Gastrocnemius medialis (tissue), 4 donors: ENCODE measurements at regions not wholly inside any gene's neighbourhood (a gene's known extent, or its start where the extent isn't known, plus 50 kb on each side); places are given as distances from the start of the nearest gene placed in this dataset.

Experiments used
- ATAC-seq, 2 donors: fragments of 150-250 bp; one replicate each; pipeline ENCODE4 v1.9.1; 2016
- DNase-seq, 2 donors: peaks; one replicate each; pipeline ENCODE4 v3.0.0-alpha.2; 2019
- H3K27ac ChIP-seq, 4 donors: fragments of 200-600 bp; sonication (generic); 1 replicate in 1 of 4; 2 replicates in 3 of 4; pipeline ENCODE4 v1.5.1; 2016 to 2018; ENCODE audit warnings: mild to moderate bottlenecking in 2 of 4, moderate library complexity in 1 of 4
- H3K27me3 ChIP-seq, 3 donors: fragments of 200-600 bp; sonication (generic) in 2 of 3; 1 replicate in 1 of 3; 2 replicates in 2 of 3; pipeline versions ENCODE4 v1.5.1 to v1.6.0; 2016 to 2019; ENCODE audit warnings: mild to moderate bottlenecking in 1 of 3, moderate library complexity in 1 of 3
- H3K36me3 ChIP-seq, 2 donors: fragments of 200-600 bp; sonication (generic) in 1 of 2; one replicate each; pipeline ENCODE4 v1.5.1; 2017 to 2018
- H3K4me1 ChIP-seq, 2 donors: fragments of 200-600 bp; sonication (generic) in 1 of 2; one replicate each; pipeline ENCODE4 v1.5.1; 2016 to 2017; ENCODE audit warnings: mild to moderate bottlenecking in 2 of 2
- H3K4me3 ChIP-seq, 4 donors: fragments of 200-600 bp; sonication (generic) in 3 of 4; 1 replicate in 1 of 4; 2 replicates in 3 of 4; pipeline ENCODE4 v1.5.1; 2016 to 2019; ENCODE audit warnings: mild to moderate bottlenecking in 2 of 4
- H3K9me3 ChIP-seq, 3 donors: fragments of 200-600 bp; sonication (generic) in 2 of 3; 1 replicate in 1 of 3; 2 replicates in 2 of 3; pipeline ENCODE4 v1.5.1; 2016 to 2019
- CTCF ChIP-seq, 5 experiments: fragments of 450-650 bp in 3 of 5; fragments of 200-600 bp in 2 of 5; sonication (generic) in 2 of 5; IDR thresholded peaks in 4 of 5; conservative IDR thresholded peaks in 1 of 5; 1 replicate in 4 of 5; 2 replicates in 1 of 5; pipeline ENCODE4 v1.5.1; 2016 to 2019; ENCODE audit warnings: antibody characterized with exemption in 5 of 5, mild to moderate bottlenecking in 3 of 5, moderate library complexity in 3 of 5
- POLR2A ChIP-seq, 2 donors: fragments of 450-650 bp; IDR thresholded peaks; one replicate each; pipeline ENCODE4 v1.6.1; 2017; ENCODE audit warnings: antibody characterized with exemption in 2 of 2, mild to moderate bottlenecking in 2 of 2, moderate library complexity in 2 of 2
- in situ Hi-C, 4 donors: fragments of 200-750 bp; cut with MboI; loops; one replicate each; pipeline versions ENCODE4 v1.15.0 to v1.8.0; 2017; ENCODE audit warnings: low sequenced_read_pairs in 4 of 4
- intact Hi-C: fragments of 100-400 bp; cut with DNase I; formaldehyde crosslinking; loops from one replicate; pipeline ENCODE4 v1.15.1; 2023; ENCODE audit warnings: low total_unique reads

- H3K4me3 ChIP-seq = no peak overlapping the region
- no peaks in the 10 kb centered on the region for H3K9me3 ChIP-seq
- no peaks in the 10 kb centered on the region for H3K4me1 ChIP-seq
- in situ Hi-C loops (loop anchor here in 1 of 4 donors (25.0 kb wide), 1 partner anchor 438 kb away; no protein-coding TSS in a partner anchor), intact Hi-C loops (no loop called here)
- no peaks in the 10 kb centered on the region for H3K36me3 ChIP-seq
- H3K27ac ChIP-seq = no peak overlapping the region
- H3K27me3 ChIP-seq = no peaks in the 10 kb centered on the region
- TF ChIP-seq CTCF (IDR thresholded peaks at IDR 0.05 in 4 of 5, conservative IDR thresholded peaks at IDR 0.05 in 1 of 5) (no peak), POLR2A (IDR thresholded peaks at IDR 0.05) (no peak)
- ATAC-seq (no peak), DNase-seq (no peak)
Measured at GRCh38 chr11:122598971-122599370, 56.6 kb upstream of the UBASH3B start.

- DNase-seq (no peak), ATAC-seq (no peak)
- TF ChIP-seq CTCF (IDR thresholded peaks at IDR 0.05 in 4 of 5, conservative IDR thresholded peaks at IDR 0.05 in 1 of 5) = no peak
- no peak for TF ChIP-seq POLR2A (IDR thresholded peaks at IDR 0.05)
- intact Hi-C loops (no loop called here), in situ Hi-C loops (loop anchor here in 1 of 4 donors (25.0 kb wide), 1 partner anchor 440 kb away; no protein-coding TSS in a partner anchor)
- Histone ChIP-seq H3K27me3 (peaks cover 0 to 5% (median 0%) of the 10 kb centered on the region in 3 donors), H3K36me3 (no peaks in the 10 kb centered on the region), H3K9me3 (no peaks in the 10 kb centered on the region), H3K4me3 (no peak overlapping the region), H3K4me1 (no peaks in the 10 kb centered on the region), H3K27ac (no peak overlapping the region)
Measured at GRCh38 chr11:122597511-122597910, 58.0 kb upstream of the UBASH3B start.

GRCh38 chr11:122594986-122595645 is 60.4 kb upstream of the UBASH3B start:
- in situ Hi-C loops = loop anchor here in 1 of 4 donors (25.0 kb wide), 1 partner anchor 442 kb away; no protein-coding TSS in a partner anchor
- ATAC-seq = no peak

GRCh38 chr11:122593473-122594420 is 61.8 kb upstream of the UBASH3B start:
- intact Hi-C loops (no loop called here), in situ Hi-C loops (loop anchor here in 1 of 4 donors (25.0 kb wide), 1 partner anchor 444 kb away; no protein-coding TSS in a partner anchor)
- H3K4me1 ChIP-seq = no peaks in the 10 kb centered on the region
- no peak overlapping the region for H3K4me3 ChIP-seq
- ATAC-seq (no peak), DNase-seq (no peak)
- no peaks in the 10 kb centered on the region for H3K9me3 ChIP-seq
- TF ChIP-seq POLR2A (IDR thresholded peaks at IDR 0.05) (no peak), CTCF (IDR thresholded peaks at IDR 0.05 in 4 of 5, conservative IDR thresholded peaks at IDR 0.05 in 1 of 5) (no peak)
- H3K27ac ChIP-seq = no peak overlapping the region
- H3K36me3 ChIP-seq = no peaks in the 10 kb centered on the region
- H3K27me3 ChIP-seq = peaks cover 0 to 14% (median 0%) of the 10 kb centered on the region in 3 donors

More at GRCh38 chr11:122594986-122595645, 60.4 kb upstream of the UBASH3B start:
- TF ChIP-seq CTCF (IDR thresholded peaks at IDR 0.05 in 4 of 5, conservative IDR thresholded peaks at IDR 0.05 in 1 of 5) = no peak
- no peak for TF ChIP-seq POLR2A (IDR thresholded peaks at IDR 0.05)
- H3K4me3 ChIP-seq = no peak overlapping the region
- peaks cover 0 to 11% (median 0%) of the 10 kb centered on the region in 3 donors for H3K27me3 ChIP-seq
- intact Hi-C loops = no loop called here
- no peaks in the 10 kb centered on the region for H3K4me1 ChIP-seq
- DNase-seq = no peak
- no peaks in the 10 kb centered on the region for H3K36me3 ChIP-seq
- no peak overlapping the region for H3K27ac ChIP-seq
- H3K9me3 ChIP-seq = no peaks in the 10 kb centered on the region
